B cell (primary cell): ENCODE measurements at regions not wholly inside any gene's neighbourhood (a gene's known extent, or its start where the extent isn't known, plus 50 kb on each side); places are given as distances from the start of the nearest gene placed in this dataset.

Source experiments
- ATAC-seq: fragments of 200-7000 bp; cut with Tn5 transposase; one replicate; pipeline ENCODE4 v1.10.0; 2021; ENCODE audit warnings: low read depth, mild to moderate bottlenecking, moderate number of reproducible peaks, moderate library complexity
- CTCF ChIA-PET: fragments of 350-600 bp; sonication (Branson Sonifier 250); formaldehyde crosslinking; loops from one replicate; lab custom pipeline; 2021; ENCODE audit warnings: antibody characterized with exemption, inconsistent platforms; lab: Charles Lee
- POLR2A ChIA-PET: fragments of 350-600 bp; sonication (Branson Sonifier 250); formaldehyde crosslinking; loops from one replicate; lab custom pipeline; 2021; ENCODE audit warnings: antibody characterized with exemption; lab: Charles Lee
- DNase-seq: peaks from one replicate; pipeline ENCODE4 v3.0.0; 2013
- H2AFZ ChIP-seq: 2 replicates; pipeline ENCODE4 v1.6.1; 2012; ENCODE audit warnings: mild to moderate bottlenecking, low read depth, low read length; ENCODE audit not compliant: insufficient read depth, poor library complexity, severe bottlenecking
- H3K27ac ChIP-seq, 2 donors: 1 replicate in 1 of 2; 2 replicates in 1 of 2; pipeline ENCODE4 v1.5.1; 2012 to 2013; ENCODE audit warnings: low read length in 2 of 2, mild to moderate bottlenecking in 2 of 2, moderate library complexity in 1 of 2
- H3K27me3 ChIP-seq, 4 experiments: fragments of 200-600 bp in 1 of 4; sonication (generic) in 1 of 4; replicated peaks in 1 of 4; 1 replicate in 2 of 4; 2 replicates in 2 of 4; pipeline versions ENCODE4 v1.6.1 to v1.7.0; 2013 to 2016; ENCODE audit warnings: low read length in 3 of 4, mild to moderate bottlenecking in 2 of 4, mixed read lengths in 1 of 4, moderate library complexity in 1 of 4; ENCODE audit not compliant: insufficient read depth in 4 of 4, control insufficient read depth in 3 of 4; ENCODE audit errors: control extremely low read depth in 1 of 4
- H3K36me3 ChIP-seq, 2 experiments: replicated peaks in 1 of 2; 1 replicate in 1 of 2; 2 replicates in 1 of 2; pipeline versions ENCODE4 v1.6.1 to v1.7.1; 2013; ENCODE audit warnings: low read length in 1 of 2; ENCODE audit not compliant: insufficient read depth in 2 of 2, control insufficient read depth in 1 of 2; ENCODE audit errors: control extremely low read depth in 1 of 2, extremely low read depth in 1 of 2
- H3K4me1 ChIP-seq, 2 donors: fragments of 200-600 bp in 1 of 2; sonication (generic) in 1 of 2; 1 replicate in 1 of 2; 2 replicates in 1 of 2; pipeline versions ENCODE4 v1.5.1 to v1.6.1; 2013 to 2017; ENCODE audit warnings: low read length in 2 of 2; ENCODE audit not compliant: control insufficient read depth in 2 of 2, insufficient read depth in 2 of 2
- H3K4me2 ChIP-seq: replicated peaks from 2 replicates; pipeline ENCODE3; 2012; ENCODE audit warnings: mild to moderate bottlenecking, low read depth, low read length; ENCODE audit not compliant: poor library complexity, severe bottlenecking
- H3K4me3 ChIP-seq, 5 experiments: fragments of 200-600 bp in 1 of 5; sonication (generic) in 1 of 5; 1 replicate in 3 of 5; 2 replicates in 2 of 5; pipeline versions ENCODE4 v1.5.1 to v1.7.0; 2011 to 2016; ENCODE audit warnings: low read length in 4 of 5, mild to moderate bottlenecking in 4 of 5, low read depth in 2 of 5, control low read depth in 1 of 5, moderate library complexity in 1 of 5; ENCODE audit not compliant: insufficient read depth in 1 of 5; ENCODE audit errors: control extremely low read depth in 1 of 5, extremely low read depth in 1 of 5
- H3K79me2 ChIP-seq: fragments of 200-600 bp; sonication (generic); one replicate; pipeline ENCODE4 v1.6.0; 2016; ENCODE audit warnings: low read length; ENCODE audit not compliant: control insufficient read depth, insufficient read depth
- H3K9ac ChIP-seq: fragments of 200-600 bp; sonication (generic); 2 replicates; pipeline ENCODE4 v1.6.1; 2017; ENCODE audit warnings: mild to moderate bottlenecking, low read length, moderate library complexity
- H3K9me3 ChIP-seq, 3 donors: one replicate each; pipeline versions ENCODE4 v1.6.1 to v1.7.1; 2013; ENCODE audit warnings: low read length in 2 of 3; ENCODE audit not compliant: control insufficient read depth in 2 of 3, insufficient read depth in 1 of 3; ENCODE audit errors: control extremely low read depth in 1 of 3
- H4K20me1 ChIP-seq: 2 replicates; pipeline ENCODE4 v1.6.0; 2012; ENCODE audit warnings: mild to moderate bottlenecking, low read length; ENCODE audit not compliant: insufficient read depth, control insufficient read depth, poor library complexity, severe bottlenecking
- H3K27ac Mint-ChIP-seq: one replicate; pipeline ENCODE4 v1.8.0; 2021; ENCODE audit warnings: mixed read lengths
- H3K27me3 Mint-ChIP-seq: one replicate; pipeline ENCODE4 v1.8.0; 2021; ENCODE audit warnings: mixed read lengths
- H3K4me1 Mint-ChIP-seq: one replicate; pipeline ENCODE4 v1.8.0; 2021; ENCODE audit warnings: mixed read lengths
- H3K4me3 Mint-ChIP-seq: one replicate; pipeline ENCODE4 v1.8.0; 2021; ENCODE audit warnings: mixed read lengths
- H3K9me3 Mint-ChIP-seq: one replicate; pipeline ENCODE4 v1.8.0; 2022; ENCODE audit warnings: mixed read lengths; ENCODE audit not compliant: insufficient read depth
- EZH2 ChIP-seq: IDR thresholded peaks from 2 replicates; pipeline ENCODE4 v1.6.1; 2012; ENCODE audit warnings: borderline replicate concordance, low read depth, mild to moderate bottlenecking, moderate library complexity, low read length; ENCODE audit not compliant: insufficient read depth, poor library complexity, severe bottlenecking
- WGBS: methylation state at CpG from one replicate; pipeline ENCODE4 v1.1.5; 2013; ENCODE audit warnings: missing lambda C conversion rate; ENCODE audit not compliant: insufficient coverage; 5-methylcytosine and 5-hydroxymethylcytosine counted together
- intact Hi-C: fragments of 100-400 bp; cut with micrococcal nuclease; formaldehyde crosslinking; loops from one replicate; pipeline ENCODE4 v1.10.0; 2022
- TF ChIP-seq, protein P1 (sequence below): fragments of 200-600 bp; IDR thresholded peaks from one replicate; pipeline ENCODE4 v1.8.0; 2022; ENCODE audit warnings: antibody characterized with exemption, mild to moderate bottlenecking

- TF ChIP-seq, protein P1, sequence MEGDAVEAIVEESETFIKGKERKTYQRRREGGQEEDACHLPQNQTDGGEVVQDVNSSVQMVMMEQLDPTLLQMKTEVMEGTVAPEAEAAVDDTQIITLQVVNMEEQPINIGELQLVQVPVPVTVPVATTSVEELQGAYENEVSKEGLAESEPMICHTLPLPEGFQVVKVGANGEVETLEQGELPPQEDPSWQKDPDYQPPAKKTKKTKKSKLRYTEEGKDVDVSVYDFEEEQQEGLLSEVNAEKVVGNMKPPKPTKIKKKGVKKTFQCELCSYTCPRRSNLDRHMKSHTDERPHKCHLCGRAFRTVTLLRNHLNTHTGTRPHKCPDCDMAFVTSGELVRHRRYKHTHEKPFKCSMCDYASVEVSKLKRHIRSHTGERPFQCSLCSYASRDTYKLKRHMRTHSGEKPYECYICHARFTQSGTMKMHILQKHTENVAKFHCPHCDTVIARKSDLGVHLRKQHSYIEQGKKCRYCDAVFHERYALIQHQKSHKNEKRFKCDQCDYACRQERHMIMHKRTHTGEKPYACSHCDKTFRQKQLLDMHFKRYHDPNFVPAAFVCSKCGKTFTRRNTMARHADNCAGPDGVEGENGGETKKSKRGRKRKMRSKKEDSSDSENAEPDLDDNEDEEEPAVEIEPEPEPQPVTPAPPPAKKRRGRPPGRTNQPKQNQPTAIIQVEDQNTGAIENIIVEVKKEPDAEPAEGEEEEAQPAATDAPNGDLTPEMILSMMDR: no peak
- TF ChIP-seq EZH2: no peak
- Histone ChIP-seq H3K9ac (no peak overlapping the region), H3K79me2 (no peaks in the 10 kb centered on the region), H3K4me2 (no peak overlapping the region), H3K4me1 (no peaks in the 10 kb centered on the region), H2AFZ (no peak overlapping the region), H3K27me3 (no peaks in the 10 kb centered on the region), H3K27ac (no peak overlapping the region), H3K36me3 (no peaks in the 10 kb centered on the region), H3K4me3 (no peak overlapping the region), H4K20me1 (no peaks in the 10 kb centered on the region), H3K9me3 (no peaks in the 10 kb centered on the region)
- H3K4me1 Mint-ChIP-seq: peaks cover 5% of the 10 kb centered on the region
- ATAC-seq: no peak
- H3K27ac Mint-ChIP-seq: no peak overlapping the region
- no peak for DNase-seq
- H3K9me3 Mint-ChIP-seq: no peaks in the 10 kb centered on the region
- ChIA-PET CTCF (no interaction called here), POLR2A (no interaction called here)
- H3K4me3 Mint-ChIP-seq: no peak overlapping the region
- no peaks in the 10 kb centered on the region for H3K27me3 Mint-ChIP-seq
- intact Hi-C loops: no loop called here
- WGBS: 94% methylated on average over 3 of the region's 7 CpGs
Observed at GRCh38 chr13:99722931-99723330, 221.7 kb downstream of the TM9SF2 start.

DNA sequence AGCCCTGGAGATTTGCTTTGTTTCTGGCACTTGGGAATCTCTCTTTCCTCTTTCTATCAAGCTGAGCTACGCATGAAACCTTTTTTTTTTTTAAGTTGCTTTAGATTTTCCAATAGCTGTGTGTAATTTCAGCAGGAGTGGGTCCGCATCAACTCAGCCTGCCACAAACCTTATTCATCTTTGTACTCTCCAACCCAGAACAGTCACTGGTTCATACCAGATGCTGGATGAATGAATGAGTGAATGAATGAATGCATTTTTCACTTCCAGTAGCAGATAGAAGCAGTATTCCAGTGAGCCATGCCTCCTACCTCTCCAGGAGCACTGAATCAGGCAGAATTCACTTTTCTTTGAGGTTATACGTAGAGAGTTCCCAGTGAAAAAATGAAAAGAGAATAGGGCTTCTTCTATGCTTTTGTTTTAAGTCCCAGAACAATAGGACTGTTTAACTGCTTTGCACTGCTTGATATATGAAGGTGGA, 221.1 kb downstream of the TM9SF2 start:
- DNase-seq (no peak), ATAC-seq (no peak)
- no peak overlapping the region for H3K9ac ChIP-seq
- ChIA-PET POLR2A (no interaction called here), CTCF (no interaction called here)
- H3K27me3 Mint-ChIP-seq: no peaks in the 10 kb centered on the region
- no peaks in the 10 kb centered on the region for H3K79me2 ChIP-seq
- peaks cover 5% of the 10 kb centered on the region for H3K4me1 Mint-ChIP-seq
- no peak overlapping the region for H3K4me2 ChIP-seq
- no peaks in the 10 kb centered on the region for H4K20me1 ChIP-seq
- no CpG with 5 or more reads among the region's 3 CpGs for WGBS
- no peaks in the 10 kb centered on the region for H3K9me3 ChIP-seq
- TF ChIP-seq EZH2: no peak
- TF ChIP-seq, protein P1: no peak
- H3K36me3 ChIP-seq: no peaks in the 10 kb centered on the region
- no peaks in the 10 kb centered on the region for H3K4me1 ChIP-seq
- H3K27me3 ChIP-seq: no peaks in the 10 kb centered on the region
- H3K9me3 Mint-ChIP-seq: no peaks in the 10 kb centered on the region
- intact Hi-C loops: no loop called here
- no peak overlapping the region for H3K27ac Mint-ChIP-seq
- H3K27ac ChIP-seq: no peak overlapping the region
- H3K4me3 ChIP-seq: no peak overlapping the region
- H3K4me3 Mint-ChIP-seq: no peak overlapping the region
- H2AFZ ChIP-seq: no peak overlapping the region
